ENCODE measurements at regions not wholly inside any gene's neighbourhood (a gene's known extent, or its start where the extent isn't known, plus 50 kb on each side); places are given as distances from the start of the nearest gene placed in this dataset.

- TF ChIP-seq CTCF (conservative IDR thresholded peaks at IDR 0.05), result no peak
- no peak for TF ChIP-seq EZH2 (IDR thresholded peaks at IDR 0.05; ENCODE audit: low read depth)
These were observed 83.5 kb upstream of the NCOR2 start for GRCh38 chr12:124650912-124651311.
